ENCODE measurements at regions not wholly inside any gene's neighbourhood (a gene's known extent, or its start where the extent isn't known, plus 50 kb on each side); places are given as distances from the start of the nearest gene placed in this dataset.

DNA sequence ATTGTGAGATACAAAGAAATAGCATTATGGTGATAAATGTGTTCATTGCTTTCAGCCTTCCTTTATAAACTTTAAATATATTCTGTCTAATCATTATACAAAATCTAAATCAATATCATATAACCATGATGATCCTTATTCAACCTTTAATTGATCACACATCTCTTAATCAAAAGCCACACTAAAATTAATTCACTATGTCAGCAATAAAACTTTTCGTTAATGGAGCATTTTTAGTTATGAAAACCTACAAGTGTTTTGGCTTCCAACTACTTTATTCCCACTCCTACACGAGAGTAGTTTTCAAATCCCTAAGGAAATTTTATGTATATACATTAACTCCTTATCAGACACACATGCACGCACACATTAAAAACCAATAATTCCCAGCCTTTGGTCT lies 530.2 kb downstream of the KCTD8 start:
- TF ChIP-seq TAF1 (IDR thresholded peaks at IDR 0.05; ENCODE audit: borderline replicate concordance, insufficient read depth, low read length), result no peak
- no peak for TF ChIP-seq SIN3A (IDR thresholded peaks at IDR 0.05; ENCODE audit: borderline replicate concordance, insufficient read depth, low read length)
- TF ChIP-seq, protein P1, sequence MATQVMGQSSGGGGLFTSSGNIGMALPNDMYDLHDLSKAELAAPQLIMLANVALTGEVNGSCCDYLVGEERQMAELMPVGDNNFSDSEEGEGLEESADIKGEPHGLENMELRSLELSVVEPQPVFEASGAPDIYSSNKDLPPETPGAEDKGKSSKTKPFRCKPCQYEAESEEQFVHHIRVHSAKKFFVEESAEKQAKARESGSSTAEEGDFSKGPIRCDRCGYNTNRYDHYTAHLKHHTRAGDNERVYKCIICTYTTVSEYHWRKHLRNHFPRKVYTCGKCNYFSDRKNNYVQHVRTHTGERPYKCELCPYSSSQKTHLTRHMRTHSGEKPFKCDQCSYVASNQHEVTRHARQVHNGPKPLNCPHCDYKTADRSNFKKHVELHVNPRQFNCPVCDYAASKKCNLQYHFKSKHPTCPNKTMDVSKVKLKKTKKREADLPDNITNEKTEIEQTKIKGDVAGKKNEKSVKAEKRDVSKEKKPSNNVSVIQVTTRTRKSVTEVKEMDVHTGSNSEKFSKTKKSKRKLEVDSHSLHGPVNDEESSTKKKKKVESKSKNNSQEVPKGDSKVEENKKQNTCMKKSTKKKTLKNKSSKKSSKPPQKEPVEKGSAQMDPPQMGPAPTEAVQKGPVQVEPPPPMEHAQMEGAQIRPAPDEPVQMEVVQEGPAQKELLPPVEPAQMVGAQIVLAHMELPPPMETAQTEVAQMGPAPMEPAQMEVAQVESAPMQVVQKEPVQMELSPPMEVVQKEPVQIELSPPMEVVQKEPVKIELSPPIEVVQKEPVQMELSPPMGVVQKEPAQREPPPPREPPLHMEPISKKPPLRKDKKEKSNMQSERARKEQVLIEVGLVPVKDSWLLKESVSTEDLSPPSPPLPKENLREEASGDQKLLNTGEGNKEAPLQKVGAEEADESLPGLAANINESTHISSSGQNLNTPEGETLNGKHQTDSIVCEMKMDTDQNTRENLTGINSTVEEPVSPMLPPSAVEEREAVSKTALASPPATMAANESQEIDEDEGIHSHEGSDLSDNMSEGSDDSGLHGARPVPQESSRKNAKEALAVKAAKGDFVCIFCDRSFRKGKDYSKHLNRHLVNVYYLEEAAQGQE (IDR thresholded peaks at IDR 0.05; ENCODE audit: insufficient read depth in 1 of 2, low read depth in 2 of 2, low read length in 2 of 2), result no peak
- no peak for TF ChIP-seq POLR2AphosphoS5 (IDR thresholded peaks at IDR 0.05; ENCODE audit: low read depth, low read length)
- no peak for TF ChIP-seq FOXP2 (optimal IDR thresholded peaks at IDR 0.05; ENCODE audit: borderline replicate concordance, extremely low read depth, extremely low read length, insufficient read depth)

- TF ChIP-seq FOXP2 (optimal IDR thresholded peaks at IDR 0.05; ENCODE audit: borderline replicate concordance, extremely low read depth, extremely low read length, insufficient read depth) (no peak), SIN3A (IDR thresholded peaks at IDR 0.05; ENCODE audit: borderline replicate concordance, insufficient read depth, low read length) (no peak)
- TF ChIP-seq, protein P1 (IDR thresholded peaks at IDR 0.05; ENCODE audit: insufficient read depth in 1 of 2, low read depth in 2 of 2, low read length in 2 of 2), result no peak
These were observed 516.2 kb downstream of the KCTD8 start for GRCh38 chr4:43932448-43932847.

DNA sequence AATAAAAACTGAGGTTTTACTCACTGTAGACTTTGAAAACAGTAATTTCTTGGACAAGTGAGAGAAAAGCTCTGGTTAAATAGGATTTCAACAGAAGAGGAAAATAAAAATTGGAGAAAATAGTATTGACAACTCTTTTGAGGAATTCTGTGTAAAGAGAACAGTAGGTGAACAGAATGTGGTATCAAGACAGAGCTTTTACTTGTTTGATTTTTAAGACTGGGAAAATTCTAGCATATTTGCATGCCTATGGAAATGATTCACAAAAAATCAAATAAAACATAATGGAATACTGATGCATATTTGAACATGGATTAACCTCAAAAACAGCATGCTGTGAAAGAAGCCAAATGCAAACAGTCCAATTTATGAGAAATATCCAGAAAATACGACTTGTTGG lies 504.6 kb downstream of the KCTD8 start:
- no peak for TF ChIP-seq POLR2AphosphoS5 (IDR thresholded peaks at IDR 0.05; ENCODE audit: low read depth, low read length)
- TF ChIP-seq TAF1 (IDR thresholded peaks at IDR 0.05; ENCODE audit: borderline replicate concordance, insufficient read depth, low read length), result no peak
- TF ChIP-seq, protein P1 (IDR thresholded peaks at IDR 0.05; ENCODE audit: insufficient read depth in 1 of 2, low read depth in 2 of 2, low read length in 2 of 2), result no peak
- TF ChIP-seq FOXP2 (optimal IDR thresholded peaks at IDR 0.05; ENCODE audit: borderline replicate concordance, extremely low read depth, extremely low read length, insufficient read depth), result no peak
- no peak for TF ChIP-seq SIN3A (IDR thresholded peaks at IDR 0.05; ENCODE audit: borderline replicate concordance, insufficient read depth, low read length)

DNA sequence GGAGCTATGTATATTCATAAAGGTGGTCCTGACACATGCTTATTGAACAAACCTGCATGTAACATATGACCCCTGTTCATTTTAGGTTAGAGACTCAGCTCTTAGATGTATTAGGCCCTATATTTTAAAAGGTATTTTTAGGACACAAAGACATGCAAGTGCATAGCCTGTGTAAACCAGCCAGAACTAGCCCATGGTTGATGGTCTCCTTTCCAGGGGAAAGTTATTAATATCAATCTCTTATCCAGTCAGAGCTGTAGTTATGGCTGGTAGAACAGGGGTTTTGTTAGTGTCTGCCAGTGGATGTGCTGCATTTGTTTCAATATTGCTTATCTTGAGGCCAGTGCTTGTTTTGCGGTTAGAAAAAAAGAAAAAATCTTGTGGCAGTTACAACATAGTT lies 488.6 kb downstream of the KCTD8 start:
- TF ChIP-seq TAF1 (IDR thresholded peaks at IDR 0.05; ENCODE audit: borderline replicate concordance, insufficient read depth, low read length) (no peak), SIN3A (IDR thresholded peaks at IDR 0.05; ENCODE audit: borderline replicate concordance, insufficient read depth, low read length) (no peak), POLR2AphosphoS5 (IDR thresholded peaks at IDR 0.05; ENCODE audit: low read depth, low read length) (no peak)

DNA sequence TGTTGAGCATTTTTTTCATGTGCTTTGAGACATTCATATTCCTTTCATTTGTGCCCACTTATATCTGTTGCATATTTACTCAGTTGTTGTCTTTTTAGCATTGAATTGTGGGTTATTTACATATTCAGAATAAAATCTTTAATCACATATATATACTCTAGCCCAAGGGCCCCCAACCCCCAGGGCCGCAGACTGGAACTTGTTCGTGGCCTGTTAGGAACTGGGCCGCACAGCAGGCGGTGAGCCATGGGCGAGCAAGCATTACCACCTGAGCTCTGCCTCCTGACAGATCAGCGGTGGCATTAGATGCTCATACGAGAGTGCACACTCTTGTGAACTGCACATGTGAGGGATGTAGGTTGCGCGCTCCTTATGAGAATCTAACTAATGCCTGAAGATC lies 480.6 kb downstream of the KCTD8 start:
- TF ChIP-seq SIN3A (IDR thresholded peaks at IDR 0.05; ENCODE audit: borderline replicate concordance, insufficient read depth, low read length) (no peak), FOXP2 (optimal IDR thresholded peaks at IDR 0.05; ENCODE audit: borderline replicate concordance, extremely low read depth, extremely low read length, insufficient read depth) (no peak), POLR2AphosphoS5 (IDR thresholded peaks at IDR 0.05; ENCODE audit: low read depth, low read length) (no peak), TAF1 (IDR thresholded peaks at IDR 0.05; ENCODE audit: borderline replicate concordance, insufficient read depth, low read length) (no peak)
- TF ChIP-seq, protein P1 (IDR thresholded peaks at IDR 0.05; ENCODE audit: insufficient read depth in 1 of 2, low read depth in 2 of 2, low read length in 2 of 2), result no peak
